Esophagus squamous epithelium (tissue), 5 donors: ENCODE measurements at regions not wholly inside any gene's neighbourhood (a gene's known extent, or its start where the extent isn't known, plus 50 kb on each side); places are given as distances from the start of the nearest gene placed in this dataset.

ENCODE experiments used
- DNase-seq: peaks from one replicate; lab custom pipeline; 2025; lab: John Stamatoyannopoulos, UW
- H3K27ac ChIP-seq, 4 donors: fragments of 200-600 bp; sonication (generic); one replicate each; pipeline ENCODE4 v1.5.1; 2016 to 2019; ENCODE audit warnings: mild to moderate bottlenecking in 1 of 4
- H3K27me3 ChIP-seq, 4 donors: fragments of 200-600 bp; sonication (generic); 1 replicate in 3 of 4; 2 replicates in 1 of 4; pipeline versions ENCODE4 v1.5.1 to v1.6.0; 2017 to 2021; ENCODE audit warnings: antibody characterized with exemption in 1 of 4
- H3K36me3 ChIP-seq, 3 donors: fragments of 200-600 bp; sonication (generic); one replicate each; pipeline ENCODE4 v1.5.1; 2016 to 2019
- H3K4me1 ChIP-seq, 3 donors: fragments of 200-600 bp; sonication (generic); one replicate each; pipeline ENCODE4 v1.5.1; 2017 to 2019
- H3K4me3 ChIP-seq, 4 donors: fragments of 200-600 bp; sonication (generic); 1 replicate in 3 of 4; 2 replicates in 1 of 4; pipeline ENCODE4 v1.5.1; 2016 to 2019; ENCODE audit warnings: mild to moderate bottlenecking in 2 of 4, moderate library complexity in 1 of 4
- H3K9me3 ChIP-seq, 3 donors: fragments of 200-600 bp; sonication (generic); one replicate each; pipeline ENCODE4 v1.5.1; 2016 to 2019
- CTCF ChIP-seq, 6 experiments: fragments of 450-650 bp in 4 of 6; fragments of 200-600 bp in 2 of 6; sonication (generic) in 2 of 6; IDR thresholded peaks; one replicate each; pipeline ENCODE4 v1.5.1; 2016 to 2019; ENCODE audit warnings: antibody characterized with exemption in 6 of 6, mild to moderate bottlenecking in 4 of 6, moderate library complexity in 4 of 6
- POLR2A ChIP-seq, 4 donors: fragments of 450-650 bp; IDR thresholded peaks; one replicate each; pipeline ENCODE4 v1.6.1; 2017; ENCODE audit warnings: antibody characterized with exemption in 4 of 4, mild to moderate bottlenecking in 4 of 4, moderate library complexity in 3 of 4
- WGBS, 2 donors: methylation state at CpG; one replicate each; pipeline ENCODE4 v1.1.5; 2018; 5-methylcytosine and 5-hydroxymethylcytosine counted together
- intact Hi-C: fragments of 100-400 bp; cut with DNase I; formaldehyde crosslinking; loops from one replicate; pipeline ENCODE4 v1.15.0; 2022
- donor health status: DM: yes; HTN: yes; CAD: no.

- WGBS, 2 donors, result 31 to 63% methylated on average over 2 of the region's 2 CpGs
- no peak for DNase-seq
Observed at GRCh38 chr14:26143057-26143456, 454.8 kb downstream of the NOVA1 start.

GRCh38 chr14:26138764-26139445 is 458.9 kb downstream of the NOVA1 start:
- no peak for DNase-seq
- 36 to 38% methylated on average over 2 of the region's 2 CpGs for WGBS, 2 donors

More at GRCh38 chr14:26143057-26143456, 454.8 kb downstream of the NOVA1 start:
- intact Hi-C loops, result no loop called here
- Histone ChIP-seq H3K27me3 (no peaks in the 10 kb centered on the region), H3K36me3 (no peaks in the 10 kb centered on the region), H3K9me3 (no peaks in the 10 kb centered on the region), H3K4me3 (no peak overlapping the region), H3K4me1 (no peaks in the 10 kb centered on the region), H3K27ac (no peak overlapping the region)
- TF ChIP-seq CTCF (IDR thresholded peaks at IDR 0.05) (no peak), POLR2A (IDR thresholded peaks at IDR 0.05) (no peak)

GRCh38 chr14:26137161-26137560 is 460.7 kb downstream of the NOVA1 start:
- H3K4me3 ChIP-seq, result no peak overlapping the region
- no peak for DNase-seq
- H3K36me3 ChIP-seq, result no peaks in the 10 kb centered on the region
- H3K4me1 ChIP-seq, result no peaks in the 10 kb centered on the region
- H3K27me3 ChIP-seq, result no peaks in the 10 kb centered on the region
- intact Hi-C loops, result no loop called here
- WGBS, 2 donors, result 23 to 50% methylated on average over 1 of the region's 1 CpG
- H3K9me3 ChIP-seq, result no peaks in the 10 kb centered on the region
- no peak overlapping the region for H3K27ac ChIP-seq
- TF ChIP-seq CTCF (IDR thresholded peaks at IDR 0.05) (no peak), POLR2A (IDR thresholded peaks at IDR 0.05) (no peak)

More at GRCh38 chr14:26138764-26139445, 458.9 kb downstream of the NOVA1 start:
- TF ChIP-seq CTCF (IDR thresholded peaks at IDR 0.05) (peak in 1 of 6 experiments; percentile 8), POLR2A (IDR thresholded peaks at IDR 0.05) (no peak)
- Histone ChIP-seq H3K4me3 (no peak overlapping the region), H3K27ac (no peak overlapping the region), H3K36me3 (no peaks in the 10 kb centered on the region), H3K4me1 (no peaks in the 10 kb centered on the region), H3K27me3 (no peaks in the 10 kb centered on the region), H3K9me3 (no peaks in the 10 kb centered on the region)
- intact Hi-C loops, result no loop called here

GRCh38 chr14:26132061-26132645 is 465.7 kb downstream of the NOVA1 start:
- Histone ChIP-seq H3K9me3 (no peaks in the 10 kb centered on the region), H3K36me3 (no peaks in the 10 kb centered on the region), H3K4me1 (no peaks in the 10 kb centered on the region), H3K27me3 (no peaks in the 10 kb centered on the region), H3K4me3 (no peak overlapping the region), H3K27ac (no peak overlapping the region)
- TF ChIP-seq CTCF (IDR thresholded peaks at IDR 0.05) (no peak), POLR2A (IDR thresholded peaks at IDR 0.05) (no peak)
- intact Hi-C loops, result no loop called here
- DNase-seq, result no peak

GRCh38 chr14:26130690-26131089 is 467.1 kb downstream of the NOVA1 start:
- H3K4me3 ChIP-seq, result no peak overlapping the region
- no peaks in the 10 kb centered on the region for H3K27me3 ChIP-seq
- H3K27ac ChIP-seq, result no peak overlapping the region
- intact Hi-C loops, result no loop called here
- no peaks in the 10 kb centered on the region for H3K36me3 ChIP-seq
- TF ChIP-seq POLR2A (IDR thresholded peaks at IDR 0.05), result no peak
- no peak for TF ChIP-seq CTCF (IDR thresholded peaks at IDR 0.05)
- no peaks in the 10 kb centered on the region for H3K4me1 ChIP-seq
- H3K9me3 ChIP-seq, result no peaks in the 10 kb centered on the region
- no peak for DNase-seq
- 70 to 92% methylated on average over 1 of the region's 1 CpG for WGBS, 2 donors
